ENCODE measurements at regions not wholly inside any gene's neighbourhood (a gene's known extent, or its start where the extent isn't known, plus 50 kb on each side); places are given as distances from the start of the nearest gene placed in this dataset.

DNA sequence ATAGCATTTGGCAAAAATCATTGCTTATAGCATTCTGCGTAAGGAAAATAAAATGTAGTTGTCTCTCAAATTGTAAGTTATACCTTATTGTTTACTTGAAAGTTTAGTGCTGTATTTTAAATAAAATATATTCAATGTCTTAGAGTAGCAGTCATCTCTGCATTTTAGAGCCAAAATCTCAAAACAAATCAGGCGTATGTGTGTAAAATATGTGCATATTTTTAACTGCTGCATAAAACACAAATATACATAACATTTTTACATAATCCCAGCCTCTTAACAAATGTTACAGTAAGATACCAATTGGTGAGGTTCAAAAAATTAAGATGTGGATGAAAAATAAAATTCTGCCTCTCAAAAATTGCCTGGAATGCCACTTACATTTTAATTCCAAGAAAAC is 145.8 kb upstream of the AGA start:
- no peak overlapping the region for H3K4me3 ChIP-seq (ENCODE audit: control insufficient read depth, low read depth, low read length)
- TF ChIP-seq, protein P1, sequence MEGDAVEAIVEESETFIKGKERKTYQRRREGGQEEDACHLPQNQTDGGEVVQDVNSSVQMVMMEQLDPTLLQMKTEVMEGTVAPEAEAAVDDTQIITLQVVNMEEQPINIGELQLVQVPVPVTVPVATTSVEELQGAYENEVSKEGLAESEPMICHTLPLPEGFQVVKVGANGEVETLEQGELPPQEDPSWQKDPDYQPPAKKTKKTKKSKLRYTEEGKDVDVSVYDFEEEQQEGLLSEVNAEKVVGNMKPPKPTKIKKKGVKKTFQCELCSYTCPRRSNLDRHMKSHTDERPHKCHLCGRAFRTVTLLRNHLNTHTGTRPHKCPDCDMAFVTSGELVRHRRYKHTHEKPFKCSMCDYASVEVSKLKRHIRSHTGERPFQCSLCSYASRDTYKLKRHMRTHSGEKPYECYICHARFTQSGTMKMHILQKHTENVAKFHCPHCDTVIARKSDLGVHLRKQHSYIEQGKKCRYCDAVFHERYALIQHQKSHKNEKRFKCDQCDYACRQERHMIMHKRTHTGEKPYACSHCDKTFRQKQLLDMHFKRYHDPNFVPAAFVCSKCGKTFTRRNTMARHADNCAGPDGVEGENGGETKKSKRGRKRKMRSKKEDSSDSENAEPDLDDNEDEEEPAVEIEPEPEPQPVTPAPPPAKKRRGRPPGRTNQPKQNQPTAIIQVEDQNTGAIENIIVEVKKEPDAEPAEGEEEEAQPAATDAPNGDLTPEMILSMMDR (IDR thresholded peaks at IDR 0.05; ENCODE audit: control insufficient read depth, insufficient read depth, low read depth, low read length, missing control alignments) = no peak
- no peak for DNase-seq (ENCODE audit: low read depth)

DNA sequence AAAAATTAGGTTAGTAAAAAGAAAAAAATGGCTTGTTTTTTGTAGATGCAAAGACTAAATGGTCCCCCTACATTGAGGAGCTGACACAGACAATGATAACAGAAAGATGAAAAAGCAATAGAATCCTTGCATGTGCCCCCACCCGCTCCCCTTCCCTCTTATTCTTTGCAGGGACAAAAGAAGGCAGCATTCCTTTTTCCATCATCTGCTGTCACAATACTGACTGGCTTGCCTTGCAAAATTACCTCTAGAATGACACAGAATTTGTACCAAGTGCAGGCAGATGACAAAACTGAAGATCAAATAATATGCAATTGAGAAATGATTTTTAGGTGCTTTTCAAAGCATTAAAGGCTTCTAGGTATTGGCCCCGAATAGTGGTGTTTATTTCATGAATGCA is 153.1 kb upstream of the AGA start:
- no peak for DNase-seq (ENCODE audit: low read depth)
- no peak overlapping the region for H3K4me3 ChIP-seq (ENCODE audit: control insufficient read depth, low read depth, low read length)
- TF ChIP-seq, protein P1 (IDR thresholded peaks at IDR 0.05; ENCODE audit: control insufficient read depth, insufficient read depth, low read depth, low read length, missing control alignments) = no peak

DNA sequence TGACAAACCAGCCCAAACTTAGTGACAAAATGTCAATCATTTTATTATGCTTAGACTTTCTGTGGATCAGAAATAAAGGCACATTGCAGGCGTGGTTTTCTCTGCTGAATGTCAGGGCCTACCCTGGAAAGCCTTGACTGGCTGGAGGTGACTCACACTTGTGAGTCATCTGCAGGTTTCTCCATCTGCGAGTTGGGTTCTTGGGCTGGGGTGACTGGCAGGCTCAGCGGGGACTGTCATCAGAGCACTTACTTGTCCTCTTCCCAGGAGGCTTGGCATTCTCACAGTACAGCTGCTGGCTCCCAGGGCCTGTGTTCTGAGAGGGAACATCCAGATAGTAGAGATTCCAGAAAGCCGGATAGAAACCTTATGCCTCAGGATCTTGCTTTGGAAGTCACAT is 153.8 kb upstream of the AGA start:
- peak; percentile 11 for DNase-seq (ENCODE audit: low read depth)
- H3K4me3 ChIP-seq (ENCODE audit: control insufficient read depth, low read depth, low read length) = no peak overlapping the region
- TF ChIP-seq, protein P1 (IDR thresholded peaks at IDR 0.05; ENCODE audit: control insufficient read depth, insufficient read depth, low read depth, low read length, missing control alignments) = no peak

DNA sequence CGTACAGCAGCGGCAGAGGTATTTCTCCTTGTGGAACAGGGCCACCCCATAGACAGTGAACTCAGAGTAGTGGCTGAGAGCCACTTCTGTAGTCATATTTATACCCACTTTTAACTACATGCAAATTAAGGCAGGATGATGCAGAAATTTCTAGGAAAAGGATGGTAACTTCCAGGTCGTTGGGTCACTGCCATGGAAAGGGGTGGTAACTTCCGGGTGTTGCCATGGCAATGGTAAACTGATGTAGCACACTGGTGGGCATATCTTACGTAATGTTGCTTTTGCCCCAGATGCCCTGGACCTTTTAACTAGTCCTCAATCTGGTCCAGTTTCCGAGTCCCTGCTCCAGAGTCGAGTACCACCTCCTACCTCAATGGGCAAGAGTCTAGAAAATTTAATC is 154.8 kb upstream of the AGA start:
- DNase-seq (ENCODE audit: low read depth) = no peak
- TF ChIP-seq, protein P1 (IDR thresholded peaks at IDR 0.05; ENCODE audit: control insufficient read depth, insufficient read depth, low read depth, low read length, missing control alignments) = no peak
- no peak overlapping the region for H3K4me3 ChIP-seq (ENCODE audit: control insufficient read depth, low read depth, low read length)

DNA sequence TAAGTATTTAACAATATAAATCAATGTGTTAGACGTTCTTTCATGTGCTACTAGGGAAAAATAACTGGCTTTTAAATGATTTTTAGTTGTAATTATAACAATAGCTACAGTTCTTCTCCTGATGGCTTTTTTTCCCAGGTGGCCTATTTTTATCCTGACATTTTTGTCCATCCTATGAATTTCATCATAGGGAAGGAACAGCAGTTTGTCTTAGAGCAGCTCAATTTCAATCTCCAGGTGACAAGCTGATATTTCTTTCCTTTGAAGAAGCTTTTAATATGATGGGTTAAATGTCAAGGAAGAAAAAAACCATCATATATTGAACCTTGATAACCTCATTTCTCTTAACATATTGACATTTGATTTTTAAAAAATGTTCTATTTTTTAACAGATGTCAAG is 163.0 kb upstream of the AGA start:
- TF ChIP-seq, protein P1 (IDR thresholded peaks at IDR 0.05; ENCODE audit: control insufficient read depth, insufficient read depth, low read depth, low read length, missing control alignments) = no peak

DNA sequence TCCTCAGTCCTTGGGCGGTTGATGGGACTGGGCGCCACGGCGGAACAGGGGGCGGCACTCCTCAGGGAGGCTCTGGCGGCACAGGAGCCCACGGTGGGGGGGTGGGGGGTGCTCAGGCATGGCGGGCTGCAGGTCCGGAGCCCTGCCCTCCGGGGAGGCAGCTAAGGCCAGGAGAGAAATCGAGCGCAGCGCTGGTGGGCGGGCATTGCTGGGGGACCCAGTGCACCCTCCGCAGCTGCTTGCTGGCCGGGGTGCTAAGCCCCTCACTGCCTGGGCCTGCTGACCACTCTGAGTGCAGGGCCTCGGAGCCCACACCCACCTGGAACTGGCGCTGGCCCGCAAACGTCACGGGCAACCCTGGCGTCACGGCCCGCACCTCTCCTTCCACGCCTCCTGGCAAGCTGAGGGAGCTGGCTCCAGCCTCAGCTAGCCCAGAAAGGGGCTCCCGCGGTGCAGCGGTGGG is 164.9 kb upstream of the AGA start:
- H3K4me3 ChIP-seq (ENCODE audit: control insufficient read depth, low read depth, low read length) = no peak overlapping the region
- DNase-seq (ENCODE audit: low read depth) = no peak
- TF ChIP-seq, protein P1 (IDR thresholded peaks at IDR 0.05; ENCODE audit: control insufficient read depth, insufficient read depth, low read depth, low read length, missing control alignments) = no peak

More for the DNA sequence above, 163.0 kb upstream of the AGA start:
- no peak for DNase-seq (ENCODE audit: low read depth)
- H3K4me3 ChIP-seq (ENCODE audit: control insufficient read depth, low read depth, low read length) = no peak overlapping the region

Measured in AG09309 (cell line).